K562 (cell line): ENCODE measurements at regions not wholly inside any gene's neighbourhood (a gene's known extent, or its start where the extent isn't known, plus 50 kb on each side); places are given as distances from the start of the nearest gene placed in this dataset.

Source experiments
- CEBPB ChIP-seq: fragments of 450-650 bp; IDR thresholded peaks from 2 replicates; pipeline ENCODE4 v1.6.1; 2016; ENCODE audit warnings: missing genetic modification characterization, missing compliant biosample characterization
- KAT2B ChIP-seq: IDR thresholded peaks from one replicate; pipeline ENCODE4 v1.6.1; 2012; ENCODE audit warnings: low read depth, mild to moderate bottlenecking, control low read depth, inconsistent platforms, low read length, moderate library complexity

DNA sequence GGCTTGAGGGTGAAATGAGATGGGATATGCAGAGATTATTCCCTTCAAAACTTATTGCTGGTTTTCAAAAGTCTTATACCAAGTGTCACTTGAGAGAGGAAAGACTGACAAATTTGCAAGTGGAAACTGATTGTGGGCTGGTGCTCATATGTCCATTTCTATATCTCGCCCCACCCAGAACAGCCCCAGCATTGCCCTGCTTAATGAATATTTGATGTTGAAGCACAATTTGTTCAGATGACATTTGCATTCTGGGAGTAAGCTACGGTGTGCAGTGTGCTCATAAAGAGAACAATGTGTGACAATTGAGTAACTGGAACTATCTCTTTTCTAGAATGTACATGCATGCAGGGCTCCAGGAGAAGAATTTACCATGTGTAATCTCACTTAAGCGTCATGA lies 223.5 kb upstream of the TRPC5 start:
- no peak for TF ChIP-seq KAT2B
- TF ChIP-seq CEBPB (tag), result no peak
